HG03103 (cell line): ENCODE measurements at regions not wholly inside any gene's neighbourhood (a gene's known extent, or its start where the extent isn't known, plus 50 kb on each side); places are given as distances from the start of the nearest gene placed in this dataset.

Experiments
- ATAC-seq: cut with Tn5 transposase; IDR thresholded peaks from one replicate; pipeline ENCODE4 v1.9.1; 2021; ENCODE audit warnings: low read depth; ENCODE audit not compliant: unreplicated experiment

GRCh38 chr13:105070452-105070851 lies 1465.0 kb downstream of the EFNB2 start:
- ATAC-seq, result no peak

GRCh38 chr13:105069106-105069505 lies 1466.4 kb downstream of the EFNB2 start:
- no peak for ATAC-seq

- ATAC-seq, result no peak
Observed at GRCh38 chr13:105063676-105064075, 1471.8 kb downstream of the EFNB2 start.

- no peak for ATAC-seq
Observed at GRCh38 chr13:105059786-105060185, 1475.7 kb downstream of the EFNB2 start.

- no peak for ATAC-seq
Observed at GRCh38 chr13:105058517-105058916, 1476.9 kb downstream of the EFNB2 start.

GRCh38 chr13:105052711-105053110 lies 1482.8 kb downstream of the EFNB2 start:
- no peak for ATAC-seq

- no peak for ATAC-seq
Observed at GRCh38 chr13:105050686-105051085, 1484.8 kb downstream of the EFNB2 start.

GRCh38 chr13:105048677-105049076 lies 1486.8 kb downstream of the EFNB2 start:
- peak; percentile 81 for ATAC-seq

GRCh38 chr13:105047676-105048295 lies 1487.7 kb downstream of the EFNB2 start:
- ATAC-seq, result no peak

GRCh38 chr13:105037110-105037509 lies 1498.4 kb downstream of the EFNB2 start:
- no peak for ATAC-seq

- ATAC-seq, result no peak
Observed at GRCh38 chr13:105035092-105035491, 1500.4 kb downstream of the EFNB2 start.

GRCh38 chr13:105033999-105034398 lies 1501.5 kb downstream of the EFNB2 start:
- no peak for ATAC-seq

GRCh38 chr13:105031306-105031705 lies 1504.2 kb downstream of the EFNB2 start:
- ATAC-seq, result no peak

GRCh38 chr13:105030851-105031250 lies 1504.6 kb downstream of the EFNB2 start:
- no peak for ATAC-seq

GRCh38 chr13:105019073-105019472 lies 1516.4 kb downstream of the EFNB2 start:
- no peak for ATAC-seq

GRCh38 chr13:105016266-105016665 lies 1519.2 kb downstream of the EFNB2 start:
- ATAC-seq, result no peak

GRCh38 chr13:105008604-105009003 lies 1526.9 kb downstream of the EFNB2 start:
- ATAC-seq, result no peak

GRCh38 chr13:105007166-105007808 lies 1528.2 kb downstream of the EFNB2 start:
- ATAC-seq, result no peak

GRCh38 chr13:104996022-104996421 lies 1539.4 kb downstream of the EFNB2 start:
- no peak for ATAC-seq

GRCh38 chr13:104993708-104994107 lies 1541.8 kb downstream of the EFNB2 start:
- no peak for ATAC-seq

- no peak for ATAC-seq
Observed at GRCh38 chr13:104987621-104988020, 1547.8 kb downstream of the EFNB2 start.

GRCh38 chr13:104984296-104984818 lies 1551.1 kb downstream of the EFNB2 start:
- peak; percentile 78 for ATAC-seq
